GM18870 (cell line): ENCODE measurements at regions not wholly inside any gene's neighbourhood (a gene's known extent, or its start where the extent isn't known, plus 50 kb on each side); places are given as distances from the start of the nearest gene placed in this dataset.

ENCODE experiments used
- ATAC-seq: cut with Tn5 transposase; IDR thresholded peaks from one replicate; pipeline ENCODE4 v1.9.1; 2021; ENCODE audit warnings: moderate library complexity; ENCODE audit not compliant: unreplicated experiment

DNA sequence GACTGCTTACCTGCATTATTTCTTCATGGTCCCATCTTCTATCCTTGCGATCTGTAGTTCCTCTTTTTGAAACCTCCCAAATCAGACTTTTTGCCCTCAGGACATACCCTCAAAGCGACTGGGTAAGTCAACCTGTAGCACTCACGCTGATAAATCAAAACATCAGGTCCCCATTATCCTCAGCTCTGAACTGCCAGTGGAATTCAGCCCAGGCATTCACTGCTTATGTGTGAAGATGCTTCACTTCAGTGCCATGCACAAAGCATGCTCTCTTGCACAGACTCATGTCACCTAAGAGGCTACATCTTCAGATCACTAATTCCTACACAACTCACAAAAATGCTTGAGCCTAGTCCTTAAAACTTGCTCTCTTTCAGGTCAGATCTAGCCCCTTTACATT, 283.6 kb upstream of the KLF6 start:
- ATAC-seq, result no peak

DNA sequence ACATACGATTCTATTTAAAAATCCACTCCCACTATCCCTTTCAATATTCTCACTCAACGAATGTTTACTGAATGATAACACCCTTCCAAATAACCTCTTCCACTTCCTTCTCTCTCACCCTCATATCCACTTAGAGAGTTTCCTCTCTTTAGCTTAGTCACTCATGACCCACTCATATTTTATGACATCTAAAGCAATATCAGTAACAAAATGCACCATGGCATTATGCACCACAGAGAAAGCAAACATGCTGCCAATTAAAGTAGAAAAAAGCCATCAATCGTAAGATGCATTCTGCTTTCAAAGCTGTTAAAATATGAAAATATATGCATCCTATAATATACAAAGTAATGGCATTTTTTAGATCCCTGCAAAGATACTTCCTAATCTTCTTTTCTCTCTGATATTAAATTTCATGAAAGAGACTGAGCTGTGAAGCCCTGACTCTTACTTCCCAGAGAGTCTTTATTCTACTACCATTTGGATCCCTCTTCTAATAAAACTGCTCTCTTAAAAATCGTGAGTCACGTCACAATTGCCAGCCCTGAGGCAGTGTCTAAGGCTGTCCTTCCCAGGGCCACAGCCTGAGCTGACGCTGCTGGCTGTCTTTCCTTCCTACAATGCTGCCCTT, 283.0 kb upstream of the KLF6 start:
- no peak for ATAC-seq

DNA sequence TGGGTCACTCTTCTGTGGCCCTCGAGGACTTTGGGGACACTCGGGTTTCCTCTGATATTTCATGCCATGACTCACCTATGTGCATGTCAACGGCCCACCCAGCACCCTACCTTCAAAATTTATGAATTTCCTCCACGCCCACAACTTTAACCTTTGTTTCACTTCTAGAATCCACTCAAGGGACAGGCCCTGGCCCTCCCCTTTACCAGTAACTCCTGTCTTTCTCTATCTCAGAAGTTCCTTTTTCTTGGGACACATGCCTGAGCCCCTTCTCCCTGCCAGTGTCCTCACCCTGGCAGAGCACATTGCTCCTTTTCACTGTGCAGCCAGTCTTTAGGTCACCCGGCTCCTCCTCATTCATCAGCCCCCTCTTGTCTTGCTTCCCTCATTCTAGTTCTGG, 282.5 kb upstream of the KLF6 start:
- no peak for ATAC-seq

DNA sequence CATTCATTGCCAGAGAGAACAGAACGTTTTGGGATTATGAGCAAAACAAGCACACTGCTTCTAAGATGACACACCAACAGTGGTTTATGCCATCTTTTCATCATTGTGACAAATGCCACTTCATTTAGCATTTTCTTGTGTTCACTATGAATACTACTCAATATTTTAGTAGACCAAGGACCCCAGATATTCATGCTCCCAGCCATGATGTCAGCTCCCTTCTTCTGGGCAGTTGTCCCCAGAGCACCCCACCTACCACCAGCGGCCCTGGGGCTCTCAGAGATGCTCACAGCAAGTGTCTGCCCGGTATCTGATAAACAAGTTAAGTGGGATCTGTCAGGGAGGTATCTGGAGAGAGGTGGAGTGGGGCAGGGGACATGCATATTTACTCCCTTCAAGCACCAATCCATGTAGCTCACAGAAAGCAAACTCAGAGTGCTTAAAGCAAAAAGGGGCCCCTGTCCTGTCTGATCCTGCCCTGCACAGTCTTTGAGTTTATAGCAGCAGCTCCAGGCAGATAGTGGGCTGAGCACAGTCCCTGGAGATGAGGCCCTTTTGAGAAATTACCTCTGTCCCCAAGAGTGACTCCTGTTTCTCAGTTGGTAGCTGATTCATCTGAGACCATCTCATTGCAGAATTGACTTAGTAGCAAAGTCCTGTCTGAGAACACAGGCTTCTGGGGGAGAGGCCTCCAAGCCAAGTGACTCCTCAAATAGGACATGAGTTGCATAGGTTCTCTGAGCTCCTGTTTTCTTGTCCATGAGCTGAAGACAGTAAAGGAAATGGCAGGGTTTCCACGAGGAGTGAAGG, 281.8 kb upstream of the KLF6 start:
- ATAC-seq, result no peak

DNA sequence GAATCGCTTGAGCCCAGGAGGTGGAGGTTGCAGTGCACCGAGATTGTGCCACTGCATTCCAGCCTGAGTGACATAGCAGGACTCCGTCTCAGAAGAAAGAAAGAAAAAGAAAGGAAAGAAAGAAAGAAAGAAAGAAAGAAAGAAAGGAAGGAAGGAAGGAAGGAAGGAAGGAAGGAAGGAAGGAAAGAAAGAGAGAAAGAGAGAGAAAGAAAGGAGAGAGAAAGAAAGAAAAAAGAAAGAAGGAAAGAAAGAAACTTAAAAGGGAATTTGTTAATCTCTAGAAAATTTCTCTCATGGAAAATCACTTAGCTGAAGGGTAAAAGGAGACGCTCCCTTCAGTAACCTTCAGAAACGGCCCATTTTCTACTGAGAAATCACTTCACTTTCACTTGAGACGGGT, 279.5 kb upstream of the KLF6 start:
- no peak for ATAC-seq

DNA sequence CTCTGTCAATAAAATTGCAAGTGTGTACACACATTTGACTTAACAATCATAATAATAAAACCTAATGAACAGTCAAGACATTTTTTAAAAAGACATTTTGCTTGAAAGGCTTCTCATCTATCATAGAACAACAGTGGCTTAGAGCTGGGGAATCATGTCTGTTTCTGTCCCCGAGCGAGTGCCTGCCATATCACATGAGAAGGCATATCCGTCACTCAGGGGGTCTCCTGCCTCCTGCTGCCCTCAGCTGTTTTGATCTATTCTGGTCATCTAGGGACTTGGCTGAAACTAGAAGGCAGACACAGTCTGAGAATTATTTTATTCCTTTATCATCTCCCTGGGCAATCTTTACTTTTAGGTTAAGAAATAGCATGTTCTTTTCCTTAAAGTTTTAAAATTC, 278.7 kb upstream of the KLF6 start:
- ATAC-seq, result no peak

DNA sequence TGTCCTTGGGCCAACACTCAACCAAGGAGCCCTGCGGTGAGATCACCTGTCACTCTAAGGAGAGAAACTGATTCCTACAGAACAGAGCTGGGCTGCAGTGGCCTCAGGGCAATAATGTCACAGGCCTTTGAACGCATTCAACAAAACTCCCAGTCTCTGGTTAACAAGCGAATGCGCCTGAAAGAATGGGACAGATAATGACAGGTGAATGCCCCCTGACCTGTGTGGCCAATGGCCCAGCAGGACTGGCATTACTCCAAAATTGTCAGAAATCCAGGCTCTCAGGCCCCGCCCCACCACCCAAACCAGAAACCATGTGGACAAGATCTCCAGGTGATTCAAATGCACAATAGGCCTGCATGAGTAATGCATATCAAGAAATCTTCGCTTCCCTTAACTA, 277.7 kb upstream of the KLF6 start:
- ATAC-seq, result no peak

DNA sequence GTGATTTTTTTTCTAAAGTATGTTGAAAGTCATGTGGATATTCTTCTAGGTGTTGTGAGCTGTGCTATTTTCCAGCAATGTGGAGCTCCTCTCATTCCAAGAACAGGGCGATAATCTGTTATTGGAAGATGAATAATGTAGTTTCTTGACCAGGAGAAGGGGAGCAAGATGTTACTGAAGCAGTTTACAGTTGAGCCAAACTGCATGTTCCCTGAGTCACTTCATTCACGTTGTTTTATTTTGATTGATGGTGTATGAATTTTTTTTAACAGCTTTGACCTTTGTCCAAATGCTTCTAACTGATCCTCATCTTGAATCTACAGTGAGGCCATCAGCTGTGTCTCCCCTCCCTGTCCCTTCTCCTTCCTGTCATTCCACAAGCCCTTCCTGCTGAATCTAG, 277.1 kb upstream of the KLF6 start:
- ATAC-seq, result no peak

DNA sequence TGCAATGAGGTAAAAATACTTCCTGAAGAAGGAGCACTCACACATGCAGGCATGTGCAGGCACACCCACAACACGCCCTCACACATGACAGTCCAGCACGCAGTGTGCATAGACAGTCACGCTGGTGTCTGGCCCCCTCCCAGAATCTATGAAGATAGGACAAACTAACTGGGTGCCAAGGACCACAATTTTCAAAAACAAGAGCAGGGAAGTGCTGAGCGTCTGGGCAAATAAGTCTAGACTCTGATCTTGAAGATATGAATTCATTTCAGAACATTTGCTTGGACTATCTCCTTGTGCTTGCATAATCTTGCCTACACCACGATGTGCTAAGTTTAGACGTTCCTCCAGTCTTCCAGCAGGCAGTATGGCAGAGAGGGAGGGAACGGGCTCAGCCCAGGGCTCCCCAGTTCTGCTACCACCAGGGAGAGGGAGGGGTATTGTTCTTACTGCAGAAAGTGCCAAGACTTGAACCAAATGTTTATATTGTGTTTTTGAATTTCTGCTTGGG, 276.5 kb upstream of the KLF6 start:
- ATAC-seq, result no peak

DNA sequence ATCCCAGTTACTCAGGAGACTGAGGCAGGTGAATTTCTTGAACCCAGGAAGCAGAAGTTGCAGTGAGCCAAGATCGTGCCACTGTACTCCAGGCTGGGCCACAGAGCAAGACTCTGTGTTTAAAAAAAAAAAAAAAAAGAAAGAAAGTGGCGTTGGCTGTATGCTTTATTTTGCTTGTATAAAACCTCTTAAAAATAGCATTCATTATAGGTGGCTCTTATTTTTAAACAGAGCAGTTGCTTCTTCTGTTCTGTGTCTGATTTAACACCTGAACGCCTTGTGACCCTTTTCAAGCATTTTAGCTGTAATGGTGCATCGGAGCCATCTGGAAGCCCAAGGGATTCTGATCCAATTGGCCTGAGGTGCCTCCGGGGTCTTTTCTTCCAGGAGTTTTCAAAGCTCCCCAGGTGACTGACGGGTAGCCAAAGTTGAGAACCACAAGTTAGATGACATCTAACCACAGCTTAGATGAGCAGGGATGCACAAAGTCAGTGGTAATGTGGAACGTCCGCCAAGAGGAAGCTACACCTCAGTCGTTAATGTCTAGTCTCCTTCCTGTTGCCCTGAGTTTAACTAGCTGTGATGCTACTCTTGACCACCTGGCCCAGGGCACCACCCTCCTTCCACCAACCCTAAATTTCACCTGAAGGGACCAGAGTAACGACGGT, 274.6 kb upstream of the KLF6 start:
- no peak for ATAC-seq

DNA sequence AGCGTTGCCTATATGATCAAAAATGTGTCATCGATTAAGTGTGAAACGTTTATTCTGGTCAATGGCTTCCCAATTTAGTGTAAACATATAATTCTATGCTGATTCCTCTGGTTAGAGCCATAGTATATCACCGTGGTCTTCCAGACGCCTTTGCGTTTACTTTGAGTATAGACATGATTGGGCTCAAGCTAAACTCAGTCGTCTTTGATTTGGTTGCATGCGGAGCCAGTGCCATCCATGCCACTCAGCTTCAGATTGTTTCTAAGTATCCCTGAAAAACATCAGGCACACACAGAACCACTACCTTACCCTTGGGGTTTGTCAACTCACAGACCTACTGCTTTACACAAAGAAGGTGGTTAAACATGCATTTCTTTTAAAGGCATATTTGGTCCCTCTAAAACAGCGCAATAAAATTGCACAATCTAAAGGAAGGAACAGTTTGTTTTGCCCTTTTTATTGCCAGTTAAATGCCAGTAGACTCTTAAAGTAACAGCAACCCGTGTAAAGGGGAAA, 273.6 kb upstream of the KLF6 start:
- no peak for ATAC-seq

DNA sequence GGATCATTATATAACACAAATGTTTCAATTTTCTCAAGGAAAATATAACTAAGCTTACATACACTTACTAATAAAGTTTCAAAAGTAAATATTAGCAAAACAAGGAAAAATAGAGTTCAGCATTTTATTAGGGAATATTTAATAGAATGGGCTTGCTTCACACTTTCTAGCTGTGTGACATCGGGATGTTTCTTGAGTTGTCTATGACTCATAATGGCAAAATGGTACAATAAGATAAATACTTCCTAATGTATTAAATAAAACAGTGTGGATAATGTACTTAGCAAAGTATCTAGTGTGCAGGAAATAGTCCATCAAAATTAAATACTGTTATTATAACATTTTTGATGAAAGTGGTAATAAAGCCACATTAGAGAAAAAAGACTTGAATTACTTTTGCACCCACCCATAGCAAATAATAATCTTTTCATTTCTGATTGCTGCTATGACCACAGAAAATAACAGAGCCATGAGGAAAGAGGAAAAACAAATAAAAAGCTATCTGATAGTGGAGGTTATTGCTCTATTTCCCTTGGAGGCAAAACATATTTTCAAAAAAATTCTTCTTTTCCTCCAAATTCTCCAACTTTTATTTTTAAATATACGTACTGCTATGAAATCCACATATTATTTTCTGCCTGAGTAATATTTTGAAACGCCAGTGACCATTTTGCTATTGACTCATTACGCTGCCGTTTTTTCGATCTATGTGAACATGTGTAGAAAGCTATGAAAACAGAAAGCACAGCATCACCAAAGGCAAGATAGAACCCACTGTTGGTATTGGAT, 272.9 kb upstream of the KLF6 start:
- ATAC-seq, result no peak

DNA sequence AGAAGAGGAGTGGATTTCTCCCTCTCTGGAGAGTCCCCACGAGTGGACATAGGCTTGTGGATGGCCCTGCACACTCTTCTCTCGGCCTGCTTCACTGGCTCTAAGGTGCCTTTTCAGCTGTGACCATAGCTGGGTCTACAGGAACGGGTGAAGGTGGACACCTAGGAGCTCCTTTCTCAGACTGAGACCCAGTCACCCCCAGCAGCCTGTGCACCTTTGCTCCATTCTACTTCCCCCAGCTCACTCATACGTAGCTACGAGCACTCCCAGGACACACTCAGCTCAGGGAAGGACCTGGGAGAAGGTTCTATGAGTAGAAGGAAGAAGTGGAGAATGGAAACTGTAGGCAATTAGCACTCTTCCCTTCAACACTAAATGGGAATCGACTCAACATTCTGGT, 272.0 kb upstream of the KLF6 start:
- no peak for ATAC-seq

DNA sequence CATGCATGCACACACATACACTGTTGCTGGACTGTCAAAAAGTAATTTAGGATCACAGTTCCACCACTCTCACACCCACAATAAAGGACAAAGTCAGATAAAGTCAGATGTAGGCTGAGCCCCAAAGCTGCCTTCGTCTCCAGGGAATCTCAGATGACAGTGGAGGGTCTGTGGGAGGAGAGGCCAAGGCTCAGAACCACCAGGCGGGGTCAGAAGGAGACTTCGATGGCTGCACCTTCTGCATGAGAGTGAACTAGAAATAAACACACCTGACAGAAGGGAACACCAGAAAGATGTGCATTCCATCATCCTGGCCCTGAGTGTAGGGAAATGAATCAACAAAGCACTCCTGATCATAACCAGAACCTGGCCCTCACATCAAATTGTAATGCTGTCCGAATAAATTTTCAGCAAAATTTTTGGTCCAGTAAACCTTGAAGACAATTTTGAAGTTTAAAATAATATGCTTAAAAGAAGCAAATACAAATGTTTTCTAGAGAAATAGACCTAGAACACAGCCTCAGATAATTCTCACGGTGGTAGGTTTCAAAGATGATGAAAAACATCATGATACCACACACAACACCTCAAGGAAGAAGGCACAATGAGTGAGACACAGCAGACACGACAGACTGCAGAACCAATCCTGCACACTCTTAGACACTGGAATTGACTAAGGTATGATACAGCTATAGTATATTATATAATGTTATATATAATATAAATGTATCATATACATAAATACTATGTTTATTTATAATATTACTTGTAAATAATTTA, 269.8 kb upstream of the KLF6 start:
- ATAC-seq, result no peak

DNA sequence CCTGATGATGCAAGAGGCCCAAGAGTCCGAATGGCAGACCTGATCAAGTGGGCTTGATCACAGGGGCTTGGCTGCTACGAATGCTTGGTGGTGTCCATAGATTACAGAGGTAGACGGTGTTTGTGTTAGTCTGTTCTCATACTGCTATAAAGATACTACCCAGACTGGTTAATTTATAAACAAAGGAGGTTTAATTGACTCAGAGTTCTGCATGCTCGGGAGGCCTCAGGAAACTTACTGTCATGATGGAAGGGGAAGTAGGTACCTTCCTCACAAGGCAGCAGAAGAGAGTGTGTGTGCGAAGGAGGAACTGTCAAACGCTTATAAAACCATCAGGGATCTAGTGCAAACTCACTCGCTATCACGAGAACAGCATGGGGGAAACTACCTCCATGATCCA, 268.9 kb upstream of the KLF6 start:
- no peak for ATAC-seq

DNA sequence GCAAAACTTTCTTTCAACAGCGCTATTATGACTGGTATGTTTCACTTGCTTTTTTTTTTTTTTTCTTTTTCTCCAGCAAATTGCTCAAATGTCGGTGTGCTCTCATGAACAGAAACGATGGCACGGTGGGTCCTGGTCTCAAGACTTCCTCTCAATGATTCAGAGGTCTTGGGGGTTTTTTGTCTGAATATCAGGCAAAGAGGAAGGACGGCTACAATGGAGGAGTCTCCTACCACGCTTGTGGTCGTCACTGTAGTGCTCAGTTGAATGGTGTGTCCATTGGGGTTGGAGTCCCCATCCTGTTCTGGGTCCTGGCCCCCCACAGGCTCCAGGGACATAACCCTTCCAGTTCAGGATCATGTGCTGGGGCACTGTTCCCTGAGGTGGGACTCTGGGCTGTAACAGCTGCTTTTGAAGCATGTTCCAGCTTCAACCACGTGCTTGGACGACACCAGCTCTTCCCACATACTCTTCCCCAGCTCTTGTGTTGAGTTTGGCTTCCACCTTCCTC, 266.7 kb upstream of the KLF6 start:
- no peak for ATAC-seq

DNA sequence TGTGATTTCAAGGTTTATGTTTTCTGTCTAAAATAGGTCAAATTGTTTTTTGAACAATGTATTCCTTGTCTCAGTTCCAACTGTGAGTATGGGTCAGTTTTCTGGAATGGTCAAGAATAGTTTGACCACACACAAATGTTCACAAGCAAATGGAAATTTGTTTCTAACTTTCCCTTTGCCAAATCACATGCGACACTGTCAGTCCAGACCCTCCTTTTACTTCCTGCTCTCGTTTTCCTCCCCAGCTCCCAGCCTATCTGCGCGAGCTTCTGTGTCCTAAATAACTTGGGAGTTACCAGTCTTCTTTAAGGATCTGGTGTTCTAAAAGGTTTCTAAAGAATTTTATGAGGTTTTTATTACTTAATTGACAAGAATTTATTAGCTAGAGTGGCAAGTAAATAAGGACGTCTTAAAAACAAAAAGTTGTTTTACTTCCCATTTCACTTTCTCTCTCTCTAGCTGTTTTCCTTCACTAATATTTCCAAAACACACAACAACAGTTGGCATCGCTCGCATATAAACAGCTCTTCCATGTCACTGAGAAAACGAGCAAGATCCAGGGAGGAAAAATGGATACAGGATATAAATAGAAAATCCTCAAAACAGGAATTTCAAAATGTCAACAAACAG, 266.1 kb upstream of the KLF6 start:
- ATAC-seq, result no peak

DNA sequence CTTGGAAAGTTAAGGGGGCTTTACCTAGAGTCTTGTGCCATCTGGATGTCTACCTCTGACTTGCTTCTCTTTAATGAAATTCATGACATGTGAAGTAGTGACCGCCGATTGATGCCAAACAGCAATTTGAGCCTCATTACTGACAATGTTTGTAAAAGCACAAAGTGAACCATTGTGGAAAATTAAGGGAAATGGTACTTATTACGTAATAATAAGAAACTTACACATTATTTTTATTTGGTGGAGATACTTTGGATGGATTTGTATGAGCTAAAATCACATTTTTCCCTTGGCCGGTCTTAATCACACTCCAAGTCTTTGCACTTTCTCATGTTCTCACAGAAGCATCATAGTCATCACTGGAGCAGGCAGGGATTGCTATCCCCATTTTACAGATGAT, 265.1 kb upstream of the KLF6 start:
- no peak for ATAC-seq

DNA sequence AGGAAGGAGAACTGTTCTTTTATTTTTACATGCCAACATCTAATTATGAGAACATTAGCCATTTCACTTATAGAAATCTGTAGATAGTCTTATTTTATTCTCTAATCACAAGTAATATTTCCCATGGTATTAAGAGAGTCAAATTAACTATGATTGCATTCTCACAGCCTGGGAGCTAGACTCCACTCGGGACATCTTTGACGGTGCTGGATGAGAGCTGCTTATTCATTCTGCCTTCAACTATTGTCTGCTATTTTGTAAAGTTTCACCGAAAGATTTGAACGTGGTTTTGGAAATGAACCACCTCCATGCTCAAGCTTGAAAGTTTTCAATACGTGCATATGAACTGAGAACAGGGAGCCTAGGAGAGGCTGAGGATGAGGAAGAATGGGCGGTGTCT, 264.3 kb upstream of the KLF6 start:
- no peak for ATAC-seq
